HG02852 (cell line): ENCODE measurements at regions not wholly inside any gene's neighbourhood (a gene's known extent, or its start where the extent isn't known, plus 50 kb on each side); places are given as distances from the start of the nearest gene placed in this dataset.
"Not testable (repeated sequence)": the region's sequence is repeated elsewhere in the genome, so short reads cannot be mapped to it uniquely, and the experiment has no call there.

ENCODE experiments used
- ATAC-seq: cut with Tn5 transposase; IDR thresholded peaks from one replicate; pipeline ENCODE4 v1.9.1; 2021; ENCODE audit warnings: mild to moderate bottlenecking, moderate library complexity; ENCODE audit not compliant: unreplicated experiment

- ATAC-seq = no peak
Observed at GRCh38 chr18:70416496-70416895, 127.7 kb downstream of the SOCS6 start.

GRCh38 chr18:70415823-70416488 is 127.1 kb downstream of the SOCS6 start:
- ATAC-seq = no peak

GRCh38 chr18:70414315-70414900 is 125.6 kb downstream of the SOCS6 start:
- no peak for ATAC-seq

- ATAC-seq = no peak
Observed at GRCh38 chr18:70413455-70413854, 124.6 kb downstream of the SOCS6 start.

GRCh38 chr18:70411876-70412435 is 123.1 kb downstream of the SOCS6 start:
- no peak for ATAC-seq

GRCh38 chr18:70411307-70411706 is 122.5 kb downstream of the SOCS6 start:
- ATAC-seq = no peak

GRCh38 chr18:70405052-70405451 is 116.2 kb downstream of the SOCS6 start:
- no peak for ATAC-seq

- ATAC-seq = no peak
Observed at GRCh38 chr18:70400476-70400875, 111.6 kb downstream of the SOCS6 start.

GRCh38 chr18:70398076-70398475 is 109.2 kb downstream of the SOCS6 start:
- ATAC-seq = no peak

GRCh38 chr18:70397259-70397925 is 108.5 kb downstream of the SOCS6 start:
- no peak for ATAC-seq

GRCh38 chr18:70395771-70396170 is 106.9 kb downstream of the SOCS6 start:
- not testable (repeated sequence) for ATAC-seq

GRCh38 chr18:70394672-70395071 is 105.8 kb downstream of the SOCS6 start:
- no peak for ATAC-seq

- ATAC-seq = no peak
Observed at GRCh38 chr18:70390371-70391090, 101.7 kb downstream of the SOCS6 start.

- not testable (repeated sequence) for ATAC-seq
Observed at GRCh38 chr18:70389036-70389435, 100.2 kb downstream of the SOCS6 start.

GRCh38 chr18:70387027-70387426 is 98.2 kb downstream of the SOCS6 start:
- ATAC-seq = no peak

GRCh38 chr18:70386582-70386981 is 97.7 kb downstream of the SOCS6 start:
- no peak for ATAC-seq

- ATAC-seq = no peak
Observed at GRCh38 chr18:70385474-70385873, 96.6 kb downstream of the SOCS6 start.

GRCh38 chr18:70384181-70384790 is 95.4 kb downstream of the SOCS6 start:
- ATAC-seq = no peak

GRCh38 chr18:70382992-70383717 is 94.3 kb downstream of the SOCS6 start:
- ATAC-seq = no peak

GRCh38 chr18:70382017-70382416 is 93.2 kb downstream of the SOCS6 start:
- ATAC-seq = no peak
